Skin epidermis (tissue), 12 donors: ENCODE measurements at regions not wholly inside any gene's neighbourhood (a gene's known extent, or its start where the extent isn't known, plus 50 kb on each side); places are given as distances from the start of the nearest gene placed in this dataset.
A peak's percentile ranks its signal among the peaks of the same experiment; 100 is the strongest.

Source experiments
- H3K27ac ChIP-seq, 21 experiments: fragments of 200-600 bp; sonication (generic) in 11 of 21; one replicate each; pipeline ENCODE4 v1.5.0; 2020; ENCODE audit warnings: mild to moderate bottlenecking in 3 of 21, inconsistent platforms in 2 of 21, moderate library complexity in 2 of 21
- H3K4me3 ChIP-seq, 7 experiments: fragments of 200-600 bp; sonication (generic) in 2 of 7; one replicate each; pipeline ENCODE4 v1.5.0; 2020; ENCODE audit warnings: inconsistent platforms in 2 of 7, mild to moderate bottlenecking in 2 of 7, moderate library complexity in 1 of 7

DNA sequence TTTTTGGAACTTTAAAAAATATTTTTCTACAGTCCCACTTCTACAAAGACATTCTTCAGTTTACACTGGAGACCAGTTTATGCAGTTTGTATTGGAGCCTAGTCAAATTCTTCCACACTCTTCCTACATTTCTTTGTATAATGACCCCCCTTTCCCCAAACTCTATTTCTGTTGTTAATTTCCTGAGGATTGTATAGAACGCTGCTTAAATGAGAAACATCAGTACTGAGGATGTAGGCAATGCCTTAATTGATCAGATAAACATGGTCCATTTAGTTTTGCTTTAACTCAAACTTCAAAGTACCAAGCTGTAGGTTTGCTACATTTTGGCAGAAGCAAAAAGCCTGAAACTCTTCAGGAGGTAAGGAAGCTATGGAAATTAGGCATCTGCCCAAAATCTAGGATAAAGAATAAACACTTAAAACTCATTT lies 155.5 kb downstream of the SLC7A11 start:
- no peak overlapping the region for H3K27ac ChIP-seq
- no peak overlapping the region for H3K4me3 ChIP-seq

DNA sequence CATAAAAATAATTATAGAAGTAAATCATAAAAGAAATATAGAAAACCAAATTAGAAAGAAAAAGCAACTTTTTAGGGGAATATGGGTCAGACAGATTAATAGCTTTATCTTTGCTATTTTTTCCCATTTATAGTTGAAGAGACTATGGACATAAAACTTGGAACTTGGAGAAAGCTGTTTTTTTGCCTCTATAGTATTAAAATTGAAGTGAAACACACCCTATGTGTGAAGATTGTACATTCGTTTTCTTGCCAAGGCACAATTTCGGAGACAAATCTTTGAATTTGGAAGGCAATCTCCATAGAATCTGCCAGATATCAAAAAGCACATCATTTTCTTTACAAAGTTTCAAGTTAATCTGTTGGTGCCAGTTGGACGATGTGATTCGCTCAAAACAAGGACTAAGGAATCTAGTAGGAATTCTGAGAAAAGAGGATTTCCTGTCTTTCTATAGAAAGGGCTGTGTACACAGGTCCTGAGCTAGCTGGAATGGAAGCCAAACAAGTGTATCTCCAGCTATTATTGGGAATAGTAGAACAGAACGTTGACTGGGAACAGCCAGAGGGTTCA lies 156.3 kb downstream of the SLC7A11 start:
- H3K27ac ChIP-seq = no peak overlapping the region

DNA sequence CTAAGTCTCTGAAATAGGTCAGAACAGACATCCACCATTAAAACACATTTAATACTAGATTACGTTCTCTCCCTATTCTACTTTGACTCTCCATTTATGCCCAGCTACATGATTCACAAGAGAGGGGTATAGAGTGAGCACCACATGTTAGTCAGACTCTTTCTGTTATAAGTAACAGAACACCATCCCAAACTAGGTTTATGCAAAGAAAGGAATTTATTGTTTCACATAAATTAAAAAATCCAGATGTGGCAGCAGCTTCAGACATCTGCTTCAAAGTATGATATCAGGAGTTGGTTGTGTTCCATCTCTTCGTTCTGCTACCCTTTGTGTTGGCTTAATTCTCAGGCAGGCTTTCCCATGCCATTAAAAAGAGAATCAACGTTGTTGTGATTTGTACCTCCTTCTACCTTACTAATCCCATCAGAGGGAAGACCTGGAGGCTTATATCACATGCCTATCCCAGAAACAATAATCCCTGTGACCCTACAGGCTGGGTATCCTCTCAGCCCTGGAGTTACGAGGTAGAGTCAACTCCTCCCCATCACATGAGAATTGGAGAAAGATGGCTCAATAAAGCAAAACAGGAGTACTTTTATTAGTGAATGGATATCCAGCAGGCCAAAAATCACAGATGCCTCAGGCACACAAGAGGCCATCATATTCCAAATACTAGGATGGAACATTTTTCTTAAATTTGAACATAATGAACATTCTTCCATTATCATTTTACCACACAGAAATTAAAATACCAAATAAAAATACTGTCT lies 163.2 kb downstream of the SLC7A11 start:
- no peak overlapping the region for H3K4me3 ChIP-seq
- H3K27ac ChIP-seq = no peak overlapping the region

More for the DNA sequence above, 156.3 kb downstream of the SLC7A11 start:
- no peak overlapping the region for H3K4me3 ChIP-seq

DNA sequence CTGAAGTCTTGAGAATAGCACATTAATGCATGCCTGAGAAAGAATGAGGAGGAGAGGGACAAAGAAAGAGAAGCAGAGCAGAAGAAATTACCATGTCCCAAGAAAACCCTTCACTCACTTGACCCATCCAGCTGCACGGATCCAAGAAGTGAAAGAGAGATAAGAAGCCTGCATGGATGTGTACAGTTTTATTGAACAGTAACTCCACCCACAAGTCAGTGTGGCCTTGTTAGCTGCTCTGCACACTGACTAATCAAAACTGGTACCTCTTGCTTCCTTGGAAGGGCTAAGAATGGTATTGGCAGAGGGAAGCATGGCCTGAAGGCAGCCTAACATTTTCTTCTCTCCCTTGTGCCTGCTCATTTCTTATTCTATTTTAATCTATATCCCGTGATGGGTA lies 163.9 kb downstream of the SLC7A11 start:
- Histone ChIP-seq H3K27ac (no peak overlapping the region), H3K4me3 (no peak overlapping the region)

DNA sequence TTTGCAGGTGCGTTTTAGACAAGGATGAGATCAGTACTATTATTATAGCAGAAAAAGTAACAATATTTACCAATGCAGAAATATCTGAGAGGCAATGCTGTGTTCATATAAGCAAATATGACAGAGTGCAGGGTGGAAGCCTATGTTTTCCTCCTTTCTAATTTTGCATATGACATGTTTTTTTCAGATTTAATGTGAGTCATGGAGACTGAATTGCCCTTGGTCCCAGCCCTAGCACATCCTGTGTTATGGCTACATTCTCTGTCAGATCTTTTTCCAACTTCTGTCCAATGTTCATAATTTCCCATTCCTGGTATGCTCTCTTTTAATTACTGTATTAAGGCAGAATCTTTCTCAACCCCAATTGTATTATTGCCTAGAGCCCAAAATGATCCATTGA lies 165.6 kb downstream of the SLC7A11 start:
- Histone ChIP-seq H3K27ac (no peak overlapping the region), H3K4me3 (no peak overlapping the region)

DNA sequence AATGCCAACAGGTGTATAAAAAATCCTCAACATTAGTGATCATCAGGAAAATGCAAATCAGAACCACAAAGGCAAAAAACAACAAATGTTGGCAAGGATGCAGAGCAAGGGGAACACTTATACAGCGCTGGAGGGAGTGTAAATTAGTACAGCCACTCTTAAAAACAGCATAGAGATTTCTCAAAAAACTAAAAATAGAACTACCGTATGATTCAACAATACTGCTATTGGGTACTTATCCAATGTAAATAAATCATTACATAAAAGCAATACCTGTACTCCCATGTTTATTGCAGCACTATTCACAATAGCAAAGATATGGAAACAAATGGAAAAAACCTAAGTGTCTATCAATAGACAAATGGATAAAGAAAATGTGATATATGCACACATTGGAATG lies 171.3 kb downstream of the SLC7A11 start:
- no peak overlapping the region for H3K27ac ChIP-seq
- H3K4me3 ChIP-seq = no peak overlapping the region

DNA sequence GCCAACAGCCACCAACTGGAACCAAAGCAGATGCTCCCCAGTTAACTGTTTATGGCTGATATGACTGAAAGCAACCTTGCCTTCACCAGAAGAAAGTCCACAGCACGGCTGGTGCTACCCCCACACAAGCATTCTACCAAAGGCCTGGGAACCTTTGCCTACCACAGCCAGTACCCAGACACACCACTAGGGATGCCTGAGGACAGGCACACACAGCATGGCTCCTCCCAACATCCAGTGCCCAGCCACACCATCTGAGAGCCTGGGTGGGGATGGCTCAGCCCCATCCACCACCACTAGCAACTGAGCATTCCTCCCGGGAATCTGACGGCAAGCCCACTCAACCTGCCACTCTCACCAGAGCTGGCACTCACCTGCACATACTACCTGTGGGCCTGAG lies 178.6 kb downstream of the SLC7A11 start:
- no peak overlapping the region for H3K27ac ChIP-seq
- H3K4me3 ChIP-seq = no peak overlapping the region

DNA sequence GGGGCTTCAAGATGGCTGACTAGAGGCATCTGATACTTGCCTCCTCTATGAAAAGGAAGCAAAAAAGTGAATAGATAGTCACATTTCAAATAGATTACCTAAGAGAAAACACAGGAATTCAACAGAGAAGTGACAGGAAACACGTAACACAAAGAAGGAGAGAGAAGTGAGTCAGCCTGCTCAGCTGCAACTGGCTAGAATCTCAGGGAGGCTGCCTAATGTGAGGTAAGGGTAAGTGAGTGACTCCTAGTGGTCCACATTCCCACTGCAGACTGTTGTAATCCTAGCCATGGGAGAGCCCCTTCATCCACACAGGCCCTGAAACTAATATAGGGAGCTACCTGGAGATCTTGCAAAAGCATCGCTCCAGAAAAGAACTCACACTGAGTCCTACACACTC lies 179.2 kb downstream of the SLC7A11 start:
- H3K27ac ChIP-seq = no peak overlapping the region

DNA sequence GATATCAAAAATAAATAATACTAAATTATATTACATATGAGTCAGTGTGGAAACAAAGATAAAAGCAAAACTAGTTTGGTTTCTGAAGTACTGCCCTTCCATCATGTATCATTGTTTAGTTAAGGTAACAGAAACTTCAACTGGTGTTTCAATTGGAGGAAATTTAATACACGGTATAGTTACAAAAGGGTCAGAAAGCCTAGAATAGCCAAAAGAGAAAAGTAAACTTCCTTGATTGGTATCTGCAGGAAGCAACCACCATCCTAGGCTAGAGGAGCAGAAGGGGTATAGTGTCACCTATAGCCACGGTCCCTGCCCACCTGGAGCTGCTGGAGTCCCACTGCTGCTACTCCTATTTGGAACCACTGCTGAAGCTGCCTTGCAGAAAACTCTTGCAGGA lies 185.6 kb downstream of the SLC7A11 start:
- H3K4me3 ChIP-seq = no peak overlapping the region

More for the DNA sequence above, 179.2 kb downstream of the SLC7A11 start:
- no peak overlapping the region for H3K4me3 ChIP-seq

DNA sequence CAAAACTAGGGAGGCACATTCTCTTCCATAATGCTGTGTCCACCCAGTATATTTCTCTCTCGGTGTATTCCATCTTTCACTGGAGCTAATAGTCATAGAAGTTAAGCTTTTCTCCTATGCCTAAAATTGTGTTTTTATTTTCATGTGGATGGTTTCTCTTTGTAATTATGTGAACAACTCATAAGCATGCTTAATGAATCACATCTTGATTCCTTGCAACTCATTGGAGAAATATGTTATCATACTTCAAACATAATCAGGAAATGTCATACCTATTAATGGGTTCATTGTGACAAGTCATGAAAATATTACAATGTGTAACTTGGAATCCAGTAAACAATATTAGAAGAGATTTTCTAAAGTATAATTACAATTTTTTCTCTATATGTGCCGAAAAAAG lies 186.3 kb downstream of the SLC7A11 start:
- Histone ChIP-seq H3K27ac (no peak overlapping the region), H3K4me3 (no peak overlapping the region)

More for the DNA sequence above, 185.6 kb downstream of the SLC7A11 start:
- H3K27ac ChIP-seq = no peak overlapping the region

DNA sequence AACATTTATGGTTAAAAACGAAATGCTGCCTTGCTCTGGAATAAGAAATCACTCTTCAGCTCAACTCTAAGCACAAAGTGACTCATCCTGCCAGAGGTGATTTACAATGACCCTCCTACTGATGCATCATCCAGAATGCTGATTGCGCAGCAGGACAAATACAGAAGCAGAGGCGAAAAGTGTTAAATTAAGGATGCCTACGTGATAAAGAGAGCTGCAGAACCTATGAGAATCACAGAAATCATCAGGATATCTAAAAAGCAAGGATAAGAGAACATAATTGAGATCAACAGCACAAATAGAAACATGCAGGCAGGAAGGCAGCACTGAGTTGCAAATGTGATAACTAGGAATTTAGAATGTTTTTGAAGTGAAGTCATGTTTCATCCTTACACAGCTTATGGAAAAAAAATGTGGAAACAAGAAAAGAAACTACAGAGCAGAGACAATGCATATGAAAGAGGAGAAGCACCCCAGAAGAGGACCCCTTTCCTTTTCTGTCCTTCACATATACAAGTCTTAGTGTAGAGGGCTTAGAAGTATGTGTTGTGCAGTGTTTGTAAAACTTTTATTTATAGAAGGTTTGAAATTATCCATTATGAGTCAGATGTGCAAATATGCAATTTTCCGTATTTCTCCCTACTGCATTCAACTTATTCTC lies 188.4 kb downstream of the SLC7A11 start:
- Histone ChIP-seq H3K27ac (peak overlapping the region in 1 of 21 experiments; percentile 39), H3K4me3 (no peak overlapping the region)

DNA sequence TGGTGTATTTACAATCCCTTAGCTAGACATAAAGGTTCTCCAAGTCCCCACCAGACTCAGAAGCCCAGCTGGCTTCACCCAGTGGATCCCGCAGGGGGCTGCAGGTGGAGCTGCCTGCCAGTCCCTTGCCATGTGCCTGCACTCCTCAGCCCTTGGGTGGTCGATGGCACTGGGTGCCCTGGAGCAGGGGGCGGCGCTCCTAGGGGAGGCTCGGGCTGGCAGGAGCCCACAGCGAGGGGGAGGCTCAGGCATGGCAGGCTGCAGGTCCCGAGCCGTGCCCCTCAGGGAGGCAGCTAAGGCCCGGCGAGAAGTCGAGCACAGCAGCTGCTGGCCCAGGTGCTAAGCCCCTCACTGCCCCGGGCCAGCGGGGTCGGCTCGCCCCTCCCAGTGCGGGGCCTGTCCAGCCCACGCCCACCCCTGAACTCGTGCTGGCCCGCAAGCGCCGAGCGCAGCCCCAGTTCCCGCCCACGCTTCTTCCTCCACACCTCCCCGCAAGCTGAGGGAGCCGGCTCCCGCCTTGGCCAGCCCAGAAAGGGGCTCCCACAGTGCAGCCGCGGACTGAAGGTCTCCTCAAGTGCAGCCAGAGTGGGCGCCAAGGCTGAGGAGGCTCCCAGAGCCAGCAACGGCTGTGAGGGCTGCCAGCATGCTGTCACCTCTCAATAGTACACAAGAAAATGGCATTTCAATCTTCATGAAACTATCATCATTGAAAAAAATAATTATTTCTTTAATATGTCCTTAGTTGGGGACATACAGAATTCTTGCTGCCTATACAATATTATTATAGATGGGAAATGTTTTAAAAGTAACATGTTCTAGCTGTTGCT lies 189.1 kb downstream of the SLC7A11 start:
- H3K4me3 ChIP-seq = no peak overlapping the region
- peak overlapping the region in 2 of 21 experiments; percentile 20 to 49 for H3K27ac ChIP-seq

DNA sequence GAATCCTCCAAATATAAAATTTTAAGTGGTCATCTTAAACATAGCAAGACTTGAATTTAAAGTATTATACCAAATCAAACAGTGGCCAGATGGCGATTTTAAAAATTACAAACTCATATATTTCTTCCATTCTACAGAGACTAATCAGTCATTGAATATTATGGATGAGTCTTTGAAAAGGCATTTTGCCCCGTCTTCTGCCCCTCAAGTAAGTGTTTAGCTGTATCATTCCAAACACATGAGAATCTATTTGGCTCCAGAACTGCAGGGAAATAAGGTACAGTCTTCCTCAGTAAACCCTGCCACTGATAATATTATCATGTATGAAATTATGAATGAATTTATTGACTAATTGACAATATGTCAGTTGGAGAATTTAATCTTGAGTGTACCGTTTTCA lies 191.0 kb downstream of the SLC7A11 start:
- H3K27ac ChIP-seq = no peak overlapping the region
- no peak overlapping the region for H3K4me3 ChIP-seq

DNA sequence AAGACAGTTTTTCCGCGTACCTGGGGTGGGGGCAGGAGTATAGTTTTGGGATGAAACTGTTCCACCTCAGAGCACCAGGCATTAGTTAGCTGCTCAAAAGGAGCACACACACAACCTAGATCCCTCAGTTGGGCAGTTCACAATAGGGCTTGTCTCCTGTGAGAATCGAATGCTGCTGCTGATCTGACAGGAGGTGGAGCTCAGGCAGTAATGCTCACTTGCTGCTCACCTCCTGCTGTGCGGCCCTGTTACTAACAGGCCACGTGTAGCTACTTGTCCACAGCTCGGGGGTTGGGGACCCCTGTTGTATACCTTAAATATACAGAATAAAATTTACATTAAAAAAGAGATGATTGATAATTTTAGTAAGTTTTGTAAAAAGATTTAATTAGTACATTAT lies 191.5 kb downstream of the SLC7A11 start:
- Histone ChIP-seq H3K4me3 (no peak overlapping the region), H3K27ac (no peak overlapping the region)

DNA sequence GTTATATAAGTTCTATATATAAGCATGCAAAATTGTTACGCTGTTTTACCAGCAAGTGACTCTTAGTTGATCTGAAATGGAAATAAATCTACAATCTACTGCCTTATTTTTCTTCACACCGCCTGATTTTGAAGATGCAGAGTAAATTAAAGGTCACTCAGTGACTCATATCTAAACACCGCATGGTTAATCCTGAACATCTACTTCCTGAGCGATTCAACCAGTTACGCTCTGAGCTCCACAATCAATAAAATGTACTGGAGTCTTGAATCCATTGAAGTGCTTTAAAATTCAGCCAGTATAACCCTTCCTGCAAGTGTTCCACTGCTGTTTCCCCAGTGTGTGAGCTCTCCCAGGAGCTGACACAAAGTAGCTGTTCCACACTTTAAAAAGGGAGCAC lies 192.8 kb downstream of the SLC7A11 start:
- Histone ChIP-seq H3K27ac (no peak overlapping the region), H3K4me3 (no peak overlapping the region)

DNA sequence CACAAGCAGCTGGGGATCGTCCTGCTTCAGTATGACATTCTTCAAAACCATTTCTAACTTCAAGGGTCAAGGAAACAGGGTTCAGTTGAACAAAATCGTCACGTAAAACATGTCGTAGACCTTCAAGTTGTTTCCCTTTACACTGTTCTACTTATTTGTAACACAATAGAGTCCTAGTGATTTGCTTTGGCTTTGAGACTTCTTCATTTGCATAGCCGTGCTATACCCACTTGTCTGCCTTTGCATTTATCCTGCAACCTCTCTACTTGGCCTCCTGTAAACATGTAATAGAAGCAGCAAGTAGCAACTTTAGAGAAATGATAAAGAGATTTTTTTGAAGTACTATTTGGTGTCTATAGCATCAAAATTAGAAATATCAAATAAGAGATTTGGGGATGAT lies 194.9 kb downstream of the SLC7A11 start:
- H3K4me3 ChIP-seq = no peak overlapping the region
- H3K27ac ChIP-seq = no peak overlapping the region

DNA sequence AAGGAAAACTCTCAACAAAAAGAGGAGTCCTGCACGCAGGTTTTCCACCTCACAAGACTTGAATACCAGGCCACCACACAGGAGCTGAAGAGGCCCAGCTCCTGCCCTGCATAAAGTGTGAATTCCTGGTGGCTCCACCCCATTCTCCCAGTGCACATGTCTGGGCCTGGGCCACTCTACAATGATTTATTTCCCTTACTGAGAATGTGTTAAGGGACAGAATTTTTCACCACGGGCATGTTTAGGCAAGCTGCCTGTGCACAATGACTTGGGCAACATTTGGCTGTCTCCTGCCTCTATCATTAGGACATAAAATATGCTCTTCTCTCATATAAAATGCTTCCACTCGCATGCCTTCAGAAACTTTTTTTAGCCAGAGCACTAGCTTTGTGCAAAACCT lies 197.1 kb downstream of the SLC7A11 start:
- Histone ChIP-seq H3K4me3 (no peak overlapping the region), H3K27ac (no peak overlapping the region)

DNA sequence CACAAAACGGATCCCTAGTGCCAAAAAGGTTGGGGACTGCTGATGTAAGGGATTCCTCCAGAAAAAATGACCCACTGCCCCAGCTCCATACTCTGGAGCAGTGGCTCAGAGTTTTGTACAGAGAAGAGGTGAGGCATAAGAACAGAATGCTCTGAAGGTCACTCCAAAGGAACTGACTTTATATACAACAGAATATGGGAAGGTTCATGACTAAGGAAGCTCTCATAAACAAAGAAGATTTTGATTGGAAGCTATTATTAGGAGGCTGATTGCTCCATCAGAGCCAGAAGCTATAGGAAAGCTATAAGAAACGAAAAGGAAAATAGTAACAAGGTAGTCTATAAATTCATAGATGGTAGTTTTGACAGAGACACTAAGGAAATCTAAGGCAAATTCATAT lies 203.1 kb downstream of the SLC7A11 start:
- no peak overlapping the region for H3K27ac ChIP-seq

DNA sequence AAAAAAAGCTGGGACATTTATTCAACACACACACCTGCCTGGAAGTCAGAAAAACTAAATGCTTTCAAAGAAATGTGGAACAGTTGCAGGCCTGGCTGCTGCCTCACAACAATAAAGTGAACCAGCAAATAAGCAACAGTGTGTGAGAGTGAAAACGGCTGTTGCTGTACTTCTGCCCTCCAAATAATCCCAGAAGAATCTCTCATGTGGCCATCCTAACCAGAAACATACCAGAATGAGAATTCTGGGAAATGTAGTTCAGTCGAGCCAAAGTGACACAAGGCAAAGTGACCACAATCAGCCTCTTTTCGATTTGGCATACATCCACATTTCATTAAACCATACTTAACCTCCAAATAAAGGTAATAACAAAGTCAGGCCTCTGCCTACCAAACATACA lies 204.5 kb downstream of the SLC7A11 start:
- Histone ChIP-seq H3K27ac (no peak overlapping the region), H3K4me3 (no peak overlapping the region)

More for the DNA sequence above, 203.1 kb downstream of the SLC7A11 start:
- no peak overlapping the region for H3K4me3 ChIP-seq

DNA sequence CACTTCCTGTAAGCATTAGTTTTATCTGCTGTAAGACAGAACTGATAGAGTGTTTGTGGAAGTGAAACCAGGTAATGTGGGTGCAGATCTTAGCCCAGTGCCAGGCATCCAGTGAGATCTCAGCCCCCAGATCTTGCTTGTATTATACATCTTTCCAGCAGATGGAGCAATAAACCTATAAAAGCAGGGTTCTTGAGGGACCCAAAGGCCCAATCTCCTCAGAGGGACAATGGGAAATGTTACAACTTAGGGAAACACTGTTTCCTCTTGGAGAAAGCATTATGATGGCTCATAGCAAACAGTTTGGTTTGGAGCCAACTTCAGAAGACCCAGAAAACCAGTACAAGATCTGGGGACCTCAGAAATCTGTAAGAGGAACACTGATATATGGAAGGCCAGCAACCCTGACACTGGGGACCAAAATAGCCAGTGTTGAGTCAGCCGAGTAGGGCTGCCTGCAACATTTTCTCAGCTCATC lies 206.3 kb downstream of the SLC7A11 start:
- peak overlapping the region in 16 of 21 experiments; percentile 2 to 69 (median 48) for H3K27ac ChIP-seq
- H3K4me3 ChIP-seq = no peak overlapping the region
